GM04504 (cell line): ENCODE measurements at regions not wholly inside any gene's neighbourhood (a gene's known extent, or its start where the extent isn't known, plus 50 kb on each side); places are given as distances from the start of the nearest gene placed in this dataset.

Experiments used
- DNase-seq: peaks from one replicate; pipeline ENCODE4 v3.0.0-alpha.2; 2012; ENCODE audit warnings: low read depth

DNA sequence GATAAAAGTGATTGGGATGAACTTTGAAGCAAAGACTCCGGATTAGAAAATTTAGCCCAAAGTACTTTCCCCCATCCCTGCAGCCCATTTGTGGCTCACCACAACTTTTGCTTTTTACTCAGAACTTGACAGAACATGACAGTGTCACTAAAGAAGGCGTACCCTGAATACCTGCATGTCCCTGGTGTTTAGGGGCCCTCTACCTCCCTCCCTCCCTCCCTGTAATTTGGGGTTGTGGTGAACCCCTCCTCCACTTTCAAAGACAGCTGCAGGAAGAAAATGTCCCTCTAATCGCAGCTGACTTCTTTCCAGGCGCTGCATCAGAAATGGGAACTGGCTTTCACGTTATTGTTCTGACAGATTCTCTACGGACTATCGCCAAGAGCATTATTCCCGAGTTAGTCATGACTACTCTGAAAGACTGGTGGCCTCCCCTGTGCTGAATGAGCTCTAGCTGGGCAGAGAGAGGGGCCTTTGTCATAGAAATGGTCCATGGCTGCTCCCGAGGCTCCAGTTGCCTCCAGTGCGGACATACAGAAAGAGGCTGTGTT is 93.2 kb upstream of the ARHGEF3 start:
- DNase-seq: no peak

DNA sequence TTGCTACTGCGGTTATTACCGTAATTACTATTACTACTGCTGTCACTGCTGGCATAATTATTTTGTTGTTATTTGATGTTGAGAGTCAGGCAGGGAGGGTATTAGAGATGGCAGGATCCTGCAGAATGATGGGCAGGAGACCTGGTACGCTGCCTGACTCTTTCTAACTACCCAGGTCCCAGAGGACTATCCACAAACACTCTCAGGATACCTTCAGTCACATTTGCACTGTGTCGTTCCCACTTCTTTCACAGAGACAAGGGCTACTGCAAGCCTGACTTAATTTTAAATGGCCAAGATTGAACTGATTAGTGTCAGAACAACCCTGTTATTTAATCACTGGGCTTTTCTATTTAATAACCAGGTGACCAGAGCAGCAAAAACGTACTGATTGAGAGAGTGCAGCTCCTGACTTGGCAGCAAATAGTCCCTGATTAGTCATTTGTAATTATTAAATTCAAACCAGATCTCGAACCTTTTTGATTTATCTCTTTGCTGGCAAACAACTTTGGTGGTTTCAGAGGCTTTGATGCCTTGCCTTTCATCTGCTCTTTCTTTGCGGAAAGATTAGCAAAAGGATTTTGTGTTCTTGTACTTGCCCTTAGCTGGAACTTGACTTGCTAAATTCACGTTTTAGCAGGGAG is 88.8 kb upstream of the ARHGEF3 start:
- DNase-seq: no peak

DNA sequence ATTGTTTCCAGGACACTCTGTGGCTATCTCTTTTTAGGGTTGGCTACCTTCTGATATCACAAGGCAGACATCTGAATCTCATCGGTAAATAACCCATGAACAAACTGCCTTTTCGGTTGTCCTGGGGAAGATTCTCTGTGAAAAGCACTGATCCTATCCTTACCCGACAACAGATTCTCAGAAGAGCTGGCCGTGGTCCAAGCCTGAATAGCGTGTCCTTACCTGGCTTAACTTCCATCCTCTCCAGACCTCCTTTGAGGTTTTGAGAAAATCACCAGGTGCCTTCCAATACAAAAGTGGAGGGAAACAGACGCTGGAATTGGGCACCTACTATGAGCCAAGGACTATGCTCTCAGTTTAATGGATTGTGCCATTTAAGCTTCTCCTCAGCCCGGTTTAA is 87.4 kb upstream of the ARHGEF3 start:
- no peak for DNase-seq

DNA sequence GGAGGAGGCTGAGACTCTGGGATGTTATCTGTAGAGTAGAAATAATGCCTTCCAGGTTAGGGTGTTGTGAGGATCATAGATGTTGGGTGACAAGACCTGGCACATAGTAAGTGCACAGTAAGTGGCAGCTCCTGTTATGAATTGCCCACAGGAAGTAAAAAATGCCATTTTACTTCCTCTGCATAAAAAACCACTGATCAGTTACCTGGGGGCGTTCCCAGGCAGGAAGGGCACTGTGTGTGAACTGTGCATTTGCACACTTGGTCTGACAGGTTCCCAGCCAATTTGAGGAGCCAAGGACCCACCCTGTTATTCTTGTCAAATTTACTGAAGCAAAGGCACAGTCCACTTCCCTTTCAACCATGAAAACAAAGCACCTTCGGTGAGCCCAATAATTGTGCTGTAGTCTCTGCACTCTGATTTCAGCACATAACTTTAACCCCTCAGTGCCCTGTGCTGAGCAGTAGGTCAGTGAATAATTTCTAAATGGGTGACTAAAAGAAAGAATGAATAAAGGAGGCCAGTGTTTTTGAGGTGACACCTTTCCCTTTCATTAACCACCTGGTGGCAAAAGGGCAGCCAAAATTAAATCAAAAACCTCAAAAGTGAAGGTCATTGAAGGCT is 85.8 kb upstream of the ARHGEF3 start:
- no peak for DNase-seq

DNA sequence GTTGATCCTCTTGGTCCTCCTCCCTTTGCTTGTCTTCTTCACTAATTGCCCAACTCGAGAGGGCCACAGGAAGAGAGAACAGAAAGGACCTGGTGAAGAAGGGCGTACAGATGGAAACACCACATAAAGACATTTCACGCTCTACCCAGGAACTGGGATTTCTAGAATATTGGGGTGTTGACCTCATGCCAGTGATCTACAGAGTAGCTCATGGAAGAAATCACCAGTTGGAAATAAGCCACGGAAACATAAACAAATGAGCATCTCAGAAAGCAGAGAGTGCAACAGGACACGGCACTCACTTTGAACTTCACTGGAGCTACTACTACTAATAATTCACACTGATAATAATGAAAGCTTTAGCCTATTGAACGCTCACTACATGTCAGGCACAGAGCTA is 84.6 kb upstream of the ARHGEF3 start:
- DNase-seq: no peak

DNA sequence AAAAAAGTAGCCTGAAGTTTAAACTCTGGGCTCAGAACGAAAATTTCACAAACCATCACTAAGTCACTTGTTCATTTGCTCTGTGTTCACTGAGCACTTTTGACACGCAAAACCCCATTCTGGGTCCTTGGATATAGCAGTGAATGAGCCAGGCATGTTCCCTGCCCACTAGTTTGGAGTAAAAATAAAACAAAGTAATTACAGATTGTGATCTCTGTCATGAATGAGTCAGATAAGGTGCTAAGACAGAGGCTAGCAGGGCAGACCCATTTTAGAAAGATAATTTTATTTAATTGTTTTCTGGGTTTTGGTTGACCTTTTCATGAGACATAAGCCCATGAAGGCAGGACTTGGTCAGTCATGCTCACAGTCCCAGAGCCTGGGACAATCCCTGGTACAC is 84.1 kb upstream of the ARHGEF3 start:
- no peak for DNase-seq

DNA sequence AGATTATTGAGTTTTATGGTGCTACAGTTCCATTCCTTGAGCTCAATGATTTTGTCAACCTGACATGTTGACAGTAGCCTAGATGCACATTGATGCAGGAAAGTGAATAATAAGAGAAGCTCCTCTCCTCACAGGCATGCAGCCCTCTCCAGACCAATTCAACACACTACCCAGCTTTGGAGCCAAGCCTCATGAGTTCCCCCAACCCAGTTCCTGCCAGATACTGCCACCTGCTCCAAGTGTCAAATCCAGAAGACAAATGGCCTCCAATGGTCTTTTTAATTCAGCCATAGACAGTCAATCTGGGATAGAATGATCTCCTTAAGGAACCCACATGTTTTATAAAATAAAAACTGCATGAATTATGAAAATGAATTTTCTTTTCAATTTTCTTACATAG is 83.7 kb upstream of the ARHGEF3 start:
- no peak for DNase-seq

DNA sequence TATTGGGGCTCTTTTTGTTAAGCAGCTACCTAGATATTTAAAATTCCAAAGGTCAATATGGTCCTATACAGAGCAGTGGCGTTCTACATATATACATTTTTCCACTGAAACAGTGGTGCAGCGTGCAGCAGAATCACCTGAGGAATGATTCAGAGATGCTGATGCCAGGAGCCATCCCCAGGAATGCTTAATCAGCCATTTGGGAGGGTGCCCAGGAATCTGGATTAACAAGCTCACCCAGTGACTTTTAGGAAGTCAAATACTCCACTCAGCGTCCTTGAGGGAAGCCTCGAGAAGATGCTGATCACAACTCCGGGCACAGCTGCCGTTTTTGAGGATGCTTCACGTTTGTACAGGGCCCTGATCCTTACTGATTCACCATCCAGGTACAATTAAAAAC is 82.6 kb upstream of the ARHGEF3 start:
- no peak for DNase-seq

DNA sequence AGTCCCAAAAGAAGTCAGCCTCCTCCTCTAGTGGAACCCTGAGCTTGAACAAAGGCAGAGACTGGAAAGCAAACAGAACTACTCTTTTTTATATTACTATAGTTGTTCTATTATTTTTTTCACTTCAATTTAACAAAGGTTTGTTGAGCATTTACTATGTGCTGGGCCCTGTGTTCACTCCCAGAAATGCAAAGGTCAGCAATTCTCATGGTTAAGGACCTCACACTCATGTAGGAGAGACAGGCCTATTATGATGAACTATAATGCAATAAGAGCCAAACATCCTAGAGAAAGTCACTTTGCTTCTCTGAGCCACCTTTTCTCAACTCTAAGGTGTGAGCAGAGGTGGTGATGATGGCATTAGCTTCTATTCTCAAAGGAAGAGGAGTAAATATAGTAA is 82.1 kb upstream of the ARHGEF3 start:
- no peak for DNase-seq

DNA sequence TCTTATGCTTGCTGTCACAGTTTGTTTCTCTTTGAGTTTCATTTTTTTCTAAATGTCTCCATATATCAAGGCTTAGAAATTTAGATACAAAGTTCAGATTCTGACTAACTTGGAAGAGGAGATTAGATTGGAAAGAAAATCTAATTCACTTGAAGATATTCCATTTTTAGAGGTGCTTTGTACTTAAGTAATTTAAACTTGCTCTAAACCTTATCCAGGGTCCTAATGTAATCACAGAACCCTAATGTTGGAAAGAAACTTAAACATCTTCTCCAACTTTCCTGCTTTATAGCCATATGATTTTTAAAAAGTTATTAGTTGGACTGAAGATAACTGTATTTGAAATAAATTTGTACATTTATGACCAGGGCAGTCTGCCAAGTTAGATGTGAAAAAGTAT is 81.1 kb upstream of the ARHGEF3 start:
- no peak for DNase-seq

DNA sequence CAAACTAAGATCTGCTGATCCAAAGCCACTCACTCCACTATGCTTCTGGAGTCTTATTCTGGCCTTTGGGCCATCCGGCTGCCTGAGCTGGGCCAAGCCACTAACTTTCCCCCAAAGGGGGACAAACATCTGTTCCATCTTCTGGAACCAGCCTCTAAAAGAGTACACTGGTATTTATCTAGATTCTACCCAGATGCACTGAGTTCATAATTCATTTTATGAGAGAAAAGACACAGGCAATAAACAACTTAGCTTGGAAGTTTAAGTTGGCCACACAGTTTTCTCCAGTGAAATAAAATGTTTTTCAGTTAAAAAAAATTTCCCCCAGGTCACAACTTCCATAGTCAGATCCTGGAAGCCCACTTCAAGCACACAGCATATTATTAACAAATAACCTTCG is 80.1 kb upstream of the ARHGEF3 start:
- DNase-seq: no peak

DNA sequence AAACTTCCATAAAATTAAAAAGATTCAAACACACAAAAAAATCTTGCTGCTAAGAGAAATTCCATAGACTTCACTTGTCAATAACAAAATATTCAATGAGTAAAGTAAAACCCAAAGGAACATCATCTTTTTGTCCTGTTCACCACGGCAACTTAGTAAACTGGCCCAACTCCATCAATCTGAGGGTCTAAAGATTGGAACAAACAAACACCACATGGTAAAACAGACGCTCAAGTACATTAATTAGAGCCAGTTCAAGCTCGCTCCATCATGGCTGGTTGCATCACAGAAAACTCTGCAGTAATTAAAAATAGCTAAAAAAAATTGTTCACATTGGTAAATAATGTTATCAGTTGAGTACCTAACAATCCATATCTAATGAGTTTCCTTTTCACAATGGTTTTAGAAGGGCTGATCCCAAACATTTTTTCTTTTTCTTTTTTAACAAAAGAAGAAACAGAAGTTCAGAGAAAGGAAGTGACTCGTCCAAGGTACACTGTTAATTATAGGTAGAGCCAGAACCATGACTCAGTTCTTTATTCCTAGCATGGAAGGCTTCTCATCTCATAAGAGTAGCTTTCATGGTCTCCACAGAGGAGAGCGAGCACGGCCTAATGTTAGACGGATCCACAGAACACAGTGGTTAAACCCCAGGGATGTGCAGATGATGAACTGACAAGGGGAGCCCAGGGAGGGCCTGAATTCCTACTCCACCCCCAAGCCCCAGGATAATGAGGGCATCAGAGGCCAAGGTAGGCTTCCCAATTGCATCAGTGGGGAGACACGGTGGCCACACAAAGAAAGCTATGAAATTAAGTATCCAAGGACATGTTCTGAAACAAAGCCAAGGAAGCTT is 79.2 kb upstream of the ARHGEF3 start:
- no peak for DNase-seq

DNA sequence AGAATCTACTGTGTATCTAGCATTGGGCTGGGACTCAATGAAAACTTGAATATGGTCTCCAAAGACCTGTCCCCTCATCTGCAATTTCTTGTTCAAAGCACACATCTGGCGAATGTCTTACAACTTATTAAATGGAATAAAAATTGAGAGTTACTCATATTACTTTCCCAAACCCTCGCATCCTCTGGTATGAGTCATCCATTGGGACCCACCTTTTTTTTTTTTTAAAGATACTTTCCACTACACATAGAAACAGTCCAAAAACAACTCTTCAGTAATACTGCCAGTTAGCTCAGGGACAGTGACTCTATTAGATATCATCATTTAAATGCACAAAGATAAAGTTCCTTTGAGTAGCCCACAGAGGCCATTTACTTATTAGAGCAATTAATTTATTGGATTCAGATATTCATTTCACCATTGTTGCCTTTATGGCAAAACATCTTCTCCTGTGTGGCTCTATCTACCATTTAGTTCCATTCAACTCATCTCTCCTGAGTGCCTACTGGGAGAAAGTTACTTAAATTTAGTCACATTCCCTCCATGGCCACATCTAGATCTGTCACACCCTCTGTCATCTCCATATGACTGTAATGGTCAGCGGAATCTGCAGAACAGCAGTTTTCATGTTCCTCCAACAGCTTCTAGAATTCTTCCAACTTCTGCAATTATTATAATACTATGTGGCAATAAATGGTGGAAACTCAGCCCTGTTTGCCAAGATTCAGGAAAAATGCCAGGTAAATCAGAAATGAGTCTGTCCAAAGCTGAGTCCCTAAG is 77.9 kb upstream of the ARHGEF3 start:
- no peak for DNase-seq

DNA sequence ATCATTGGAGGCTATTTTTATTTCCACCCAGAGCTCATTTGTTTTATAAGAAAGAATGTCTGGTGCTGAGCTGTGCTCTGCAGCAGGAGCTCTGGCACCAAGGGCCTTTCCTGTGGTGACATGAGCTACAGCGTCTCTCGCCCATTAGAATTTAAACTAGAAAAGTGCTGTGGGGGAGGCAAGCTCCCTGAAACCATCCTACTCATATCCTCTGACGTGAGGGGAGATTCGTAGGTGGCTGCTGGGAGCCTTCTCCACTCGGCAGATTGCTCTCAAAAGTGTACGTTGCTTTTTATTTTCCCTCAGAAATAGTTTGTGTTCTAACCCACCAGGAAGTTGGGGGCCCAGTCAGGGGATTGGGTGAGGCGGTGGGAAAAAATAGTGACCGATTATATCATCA is 76.3 kb upstream of the ARHGEF3 start:
- no peak for DNase-seq

DNA sequence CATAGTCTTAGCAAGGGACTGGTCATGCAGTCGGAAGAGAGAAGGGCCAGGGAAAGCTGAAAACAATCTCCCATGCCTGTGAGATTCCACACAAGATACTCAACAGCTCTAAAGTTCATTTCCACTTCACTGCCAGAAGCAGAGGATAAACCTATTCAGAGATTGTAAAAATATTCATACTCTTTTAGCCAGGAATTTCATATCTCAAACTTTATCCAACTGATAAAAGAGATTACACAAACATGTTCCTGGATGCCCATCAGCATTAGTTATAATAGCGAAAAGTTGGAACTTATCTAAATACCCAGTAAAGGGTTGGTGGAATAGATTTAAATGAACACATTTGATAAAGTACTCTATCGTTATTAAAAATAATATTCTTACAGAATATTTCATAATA is 75.2 kb upstream of the ARHGEF3 start:
- no peak for DNase-seq

DNA sequence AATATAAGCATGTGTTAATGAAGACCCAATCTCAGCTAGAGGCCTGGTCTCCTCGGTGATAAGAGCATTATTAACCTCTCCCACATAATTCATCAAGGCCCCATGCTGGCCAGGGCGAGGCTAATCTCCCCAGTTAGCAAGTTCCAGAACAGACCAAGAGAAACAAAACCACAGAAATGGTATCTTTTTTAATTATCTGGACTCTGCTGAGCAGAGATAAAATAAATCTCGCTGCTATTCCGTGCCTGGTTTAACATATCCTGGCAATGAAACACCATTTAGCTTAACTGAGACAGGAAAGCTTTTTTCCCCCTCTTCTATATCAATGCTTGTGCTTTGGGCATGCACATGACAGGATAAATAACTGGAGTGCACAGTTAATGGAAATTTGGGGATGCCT is 72.5 kb upstream of the ARHGEF3 start:
- DNase-seq: no peak

DNA sequence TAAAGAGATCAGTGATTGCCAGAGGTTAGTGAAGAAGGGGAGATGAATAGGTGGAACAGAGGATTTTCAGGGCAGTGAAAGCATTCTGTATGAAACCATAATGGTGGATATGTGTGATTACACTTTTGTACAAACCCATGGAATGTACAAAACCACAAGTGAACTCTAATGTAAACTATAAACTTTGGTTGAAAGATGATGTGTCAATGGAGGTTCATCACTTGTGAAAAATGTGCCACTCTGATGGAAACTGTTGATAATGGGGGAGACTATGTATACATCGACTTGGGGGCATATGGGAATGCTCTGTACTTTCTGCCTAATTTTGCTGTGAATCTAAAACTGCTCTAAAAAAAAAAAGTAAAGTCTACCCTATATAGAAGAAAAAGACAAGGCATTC is 68.7 kb upstream of the ARHGEF3 start:
- no peak for DNase-seq

DNA sequence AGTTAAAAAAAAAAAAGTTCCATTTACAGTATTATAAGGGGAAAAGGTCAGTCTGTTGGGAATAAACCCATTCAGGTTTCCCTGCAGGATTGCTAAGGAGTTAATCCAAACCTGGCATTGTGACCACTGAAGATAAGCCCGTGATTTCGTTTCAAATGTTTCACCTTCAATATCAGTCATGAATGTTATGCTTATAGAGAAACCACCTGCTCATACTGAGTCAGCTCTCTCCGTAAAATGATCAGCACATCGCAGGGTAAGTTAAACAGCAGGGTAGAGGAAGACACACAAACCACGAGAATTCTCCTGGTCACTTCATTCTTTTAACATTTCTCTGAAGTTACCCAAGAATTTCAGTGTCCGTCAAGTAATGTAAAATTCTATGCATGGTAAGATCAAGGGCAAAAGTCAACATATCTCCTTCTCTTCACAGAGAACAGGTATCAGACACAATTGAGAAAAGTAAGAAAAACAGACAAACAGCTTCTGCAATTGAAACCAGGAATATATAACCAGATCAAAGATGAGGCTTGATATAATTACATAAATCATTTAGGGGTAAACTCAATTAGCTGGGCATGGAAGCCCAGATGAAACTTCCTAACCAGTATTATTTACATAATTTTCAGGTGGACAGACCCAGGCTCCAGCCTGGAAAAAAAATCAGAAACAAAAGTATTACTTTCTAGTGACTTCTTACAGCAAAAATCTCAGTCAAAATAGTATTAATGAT is 67.6 kb upstream of the ARHGEF3 start:
- no peak for DNase-seq

DNA sequence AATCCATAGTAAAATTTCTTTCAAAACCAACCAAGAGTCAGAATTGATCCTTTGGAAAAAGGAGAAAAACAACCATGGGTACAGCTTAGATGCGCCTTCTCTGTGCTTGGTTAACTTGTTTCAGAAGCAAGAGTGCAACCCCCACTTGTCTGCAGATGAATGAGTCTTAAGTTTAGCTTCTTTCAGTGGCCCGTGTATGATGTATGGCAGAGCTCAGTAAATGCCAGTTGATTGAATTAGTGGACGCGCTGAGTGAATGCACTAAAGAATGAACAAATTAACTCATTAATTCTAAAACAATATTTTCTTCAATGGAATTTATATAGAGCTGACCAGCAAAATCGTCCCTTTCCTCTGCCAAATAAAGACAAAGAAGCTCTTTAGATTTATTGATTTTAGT is 67.0 kb upstream of the ARHGEF3 start:
- no peak for DNase-seq

DNA sequence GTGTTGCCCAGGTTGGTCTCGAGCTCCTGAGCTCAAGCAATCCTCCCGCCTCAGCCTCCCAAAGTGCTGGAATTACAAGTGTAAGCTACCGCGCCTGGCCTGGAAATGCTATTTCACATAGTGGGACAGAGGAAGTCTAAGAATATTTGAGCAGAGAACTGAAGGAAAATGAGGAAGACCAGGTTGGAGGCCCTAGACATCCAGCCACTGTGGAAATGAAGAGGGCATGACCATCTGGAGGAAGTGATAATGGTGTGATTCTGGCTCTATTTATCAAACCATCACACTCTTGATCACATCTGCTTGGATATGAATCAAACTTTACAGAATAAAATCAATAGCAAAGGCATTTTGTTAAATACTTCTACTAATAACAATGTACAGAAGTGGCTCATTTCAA is 65.9 kb upstream of the ARHGEF3 start:
- DNase-seq: no peak

DNA sequence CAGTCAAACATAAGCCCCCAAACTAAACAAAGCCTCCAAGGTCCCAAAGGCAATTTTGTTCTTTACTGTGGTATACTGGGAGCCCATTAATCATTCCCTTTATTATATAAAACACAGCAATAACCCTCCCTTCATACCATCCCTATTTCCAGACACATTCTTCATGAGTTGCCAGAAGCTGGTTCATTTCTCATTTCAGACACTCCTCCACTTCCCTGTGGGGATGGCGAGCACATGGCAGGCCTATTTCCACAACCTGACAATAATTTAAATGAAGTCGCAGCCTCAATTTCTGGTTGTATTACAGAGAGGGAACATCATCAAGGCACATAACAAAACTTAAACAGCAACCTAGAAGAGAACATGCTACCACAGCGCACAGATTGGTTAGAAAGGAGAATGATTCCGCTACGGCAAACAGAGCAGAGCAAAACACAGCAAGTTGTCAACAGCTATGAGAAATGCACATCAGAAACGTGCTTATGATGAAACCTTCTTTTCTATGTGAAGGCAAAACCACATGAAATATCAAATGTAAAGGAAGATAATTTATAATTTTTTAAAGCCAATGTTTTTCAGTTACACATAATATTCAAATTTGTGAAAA is 63.3 kb upstream of the ARHGEF3 start:
- no peak for DNase-seq
